ENCODE measurements at regions not wholly inside any gene's neighbourhood (a gene's known extent, or its start where the extent isn't known, plus 50 kb on each side); places are given as distances from the start of the nearest gene placed in this dataset.

DNA sequence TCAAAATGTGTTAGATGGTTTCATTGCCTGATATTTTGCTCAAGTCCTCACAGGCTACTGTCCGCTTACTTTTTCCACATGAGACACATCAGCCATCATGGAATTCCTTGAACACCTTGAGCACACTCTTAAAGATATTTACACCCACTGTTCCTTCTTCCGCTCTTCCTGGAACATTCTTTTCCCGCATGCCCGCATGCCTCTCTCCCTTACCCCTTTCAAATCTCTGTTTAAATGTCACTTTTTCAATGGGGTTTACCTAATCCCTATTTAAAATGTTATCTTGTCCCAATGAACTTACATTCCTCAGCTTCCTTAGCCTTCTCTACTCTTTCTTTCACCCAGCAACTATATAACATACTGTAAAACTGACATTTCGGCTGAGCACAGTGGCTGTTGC is 503.3 kb upstream of the PTCHD4 start:
- H3K9me3 Mint-ChIP-seq, result peaks cover 13% of the 10 kb centered on the region
- H3K4me1 Mint-ChIP-seq, result no peaks in the 10 kb centered on the region
- H3K27ac Mint-ChIP-seq, result no peak overlapping the region
- no peaks in the 10 kb centered on the region for H3K27me3 Mint-ChIP-seq (ENCODE audit: low read depth, poor library complexity)
- H3K4me3 Mint-ChIP-seq, result no peak overlapping the region
- TF ChIP-seq, protein P1, sequence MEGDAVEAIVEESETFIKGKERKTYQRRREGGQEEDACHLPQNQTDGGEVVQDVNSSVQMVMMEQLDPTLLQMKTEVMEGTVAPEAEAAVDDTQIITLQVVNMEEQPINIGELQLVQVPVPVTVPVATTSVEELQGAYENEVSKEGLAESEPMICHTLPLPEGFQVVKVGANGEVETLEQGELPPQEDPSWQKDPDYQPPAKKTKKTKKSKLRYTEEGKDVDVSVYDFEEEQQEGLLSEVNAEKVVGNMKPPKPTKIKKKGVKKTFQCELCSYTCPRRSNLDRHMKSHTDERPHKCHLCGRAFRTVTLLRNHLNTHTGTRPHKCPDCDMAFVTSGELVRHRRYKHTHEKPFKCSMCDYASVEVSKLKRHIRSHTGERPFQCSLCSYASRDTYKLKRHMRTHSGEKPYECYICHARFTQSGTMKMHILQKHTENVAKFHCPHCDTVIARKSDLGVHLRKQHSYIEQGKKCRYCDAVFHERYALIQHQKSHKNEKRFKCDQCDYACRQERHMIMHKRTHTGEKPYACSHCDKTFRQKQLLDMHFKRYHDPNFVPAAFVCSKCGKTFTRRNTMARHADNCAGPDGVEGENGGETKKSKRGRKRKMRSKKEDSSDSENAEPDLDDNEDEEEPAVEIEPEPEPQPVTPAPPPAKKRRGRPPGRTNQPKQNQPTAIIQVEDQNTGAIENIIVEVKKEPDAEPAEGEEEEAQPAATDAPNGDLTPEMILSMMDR (IDR thresholded peaks at IDR 0.05), result no peak
- no peak for DNase-seq
- H3K36me3 Mint-ChIP-seq (ENCODE audit: low read depth), result no peaks in the 10 kb centered on the region

DNA sequence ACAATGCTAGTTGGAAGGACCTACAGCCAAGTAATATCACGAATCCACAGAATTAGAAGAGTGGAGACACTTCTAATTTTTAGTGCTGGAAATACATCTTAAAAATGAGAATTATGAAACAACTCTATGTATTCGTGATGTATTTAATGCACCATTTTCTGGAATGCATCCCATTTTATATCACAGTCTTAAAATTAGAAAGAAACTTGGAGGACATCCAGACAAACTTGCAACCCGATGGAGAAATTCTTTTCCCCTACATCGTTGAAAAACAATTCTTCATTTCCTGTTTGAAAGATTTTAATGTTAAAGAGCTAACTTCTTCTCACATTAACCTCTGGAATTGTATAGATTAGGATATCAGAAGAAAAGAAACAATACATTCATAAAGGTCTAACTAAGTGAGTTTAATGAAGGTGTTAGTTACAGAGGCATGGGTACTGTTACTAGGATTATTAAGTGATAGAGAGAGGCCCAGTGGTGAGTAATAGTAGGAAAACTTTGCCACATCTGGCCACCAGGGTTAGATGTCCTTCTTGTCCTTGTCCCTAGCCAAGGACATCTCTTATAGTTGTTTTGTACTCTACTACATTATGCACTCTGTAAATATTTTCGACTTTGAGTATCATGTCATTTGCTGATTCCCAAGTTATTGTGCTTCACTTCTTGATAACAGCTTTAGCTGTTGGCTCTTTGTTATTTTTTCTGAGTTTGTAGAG is 502.4 kb upstream of the PTCHD4 start:
- no peak overlapping the region for H3K27ac Mint-ChIP-seq
- DNase-seq, result no peak

DNA sequence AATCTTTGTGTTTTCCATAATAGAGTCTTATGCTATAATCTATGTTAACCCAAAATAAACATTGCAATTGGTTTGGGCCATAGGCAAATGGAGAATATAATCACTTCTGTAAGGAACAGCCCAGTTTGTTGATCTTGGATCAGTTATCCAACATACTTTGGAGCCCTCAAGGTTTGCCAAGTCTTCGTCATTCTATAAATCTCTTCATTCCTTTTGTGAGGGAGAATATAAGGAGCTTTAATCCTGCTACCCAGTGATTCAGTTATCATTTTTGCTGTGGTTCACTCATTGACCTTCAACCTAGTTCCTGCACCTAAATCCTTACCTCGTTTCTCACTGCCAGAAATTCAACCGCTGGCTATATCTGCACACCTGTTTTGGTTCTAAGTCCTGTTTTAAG is 500.3 kb upstream of the PTCHD4 start:
- Mint-ChIP-seq H3K4me3 (no peak overlapping the region), H3K36me3 (ENCODE audit: low read depth) (no peaks in the 10 kb centered on the region), H3K4me1 (no peaks in the 10 kb centered on the region), H3K27me3 (ENCODE audit: low read depth, poor library complexity) (no peaks in the 10 kb centered on the region), H3K9me3 (peaks cover 2% of the 10 kb centered on the region), H3K27ac (no peak overlapping the region)
- no peak for DNase-seq
- TF ChIP-seq, protein P1 (IDR thresholded peaks at IDR 0.05), result no peak

More for the DNA sequence above, 502.4 kb upstream of the PTCHD4 start:
- no peaks in the 10 kb centered on the region for H3K4me1 Mint-ChIP-seq
- TF ChIP-seq, protein P1 (IDR thresholded peaks at IDR 0.05), result no peak
- no peaks in the 10 kb centered on the region for H3K27me3 Mint-ChIP-seq (ENCODE audit: low read depth, poor library complexity)
- H3K36me3 Mint-ChIP-seq (ENCODE audit: low read depth), result no peaks in the 10 kb centered on the region
- H3K4me3 Mint-ChIP-seq, result no peak overlapping the region
- H3K9me3 Mint-ChIP-seq, result peaks cover 13% of the 10 kb centered on the region

DNA sequence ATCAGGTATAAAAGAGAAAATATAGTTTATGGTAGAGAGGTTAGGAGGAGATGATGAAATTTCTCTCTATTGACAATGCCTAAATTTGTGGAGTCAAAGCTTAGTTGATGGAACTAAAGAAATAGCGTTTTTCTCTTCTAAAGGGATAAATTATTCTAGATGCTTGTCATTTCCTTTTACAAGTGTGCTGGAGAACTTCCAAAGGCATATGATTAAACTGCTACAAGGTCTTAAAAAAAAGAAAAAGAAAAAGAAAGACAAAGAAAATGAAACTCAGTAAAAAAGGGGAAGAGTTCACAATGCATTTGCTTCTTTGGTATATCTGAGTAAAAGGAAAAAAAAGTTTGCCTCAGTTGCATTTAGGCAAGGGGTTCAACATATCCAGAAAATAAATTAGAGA is 499.8 kb upstream of the PTCHD4 start:
- no peaks in the 10 kb centered on the region for H3K27me3 Mint-ChIP-seq (ENCODE audit: low read depth, poor library complexity)
- H3K4me1 Mint-ChIP-seq, result no peaks in the 10 kb centered on the region
- no peaks in the 10 kb centered on the region for H3K36me3 Mint-ChIP-seq (ENCODE audit: low read depth)
- H3K27ac Mint-ChIP-seq, result no peak overlapping the region
- H3K9me3 Mint-ChIP-seq, result no peaks in the 10 kb centered on the region
- TF ChIP-seq, protein P1 (IDR thresholded peaks at IDR 0.05), result no peak
- H3K4me3 Mint-ChIP-seq, result no peak overlapping the region
- no peak for DNase-seq

DNA sequence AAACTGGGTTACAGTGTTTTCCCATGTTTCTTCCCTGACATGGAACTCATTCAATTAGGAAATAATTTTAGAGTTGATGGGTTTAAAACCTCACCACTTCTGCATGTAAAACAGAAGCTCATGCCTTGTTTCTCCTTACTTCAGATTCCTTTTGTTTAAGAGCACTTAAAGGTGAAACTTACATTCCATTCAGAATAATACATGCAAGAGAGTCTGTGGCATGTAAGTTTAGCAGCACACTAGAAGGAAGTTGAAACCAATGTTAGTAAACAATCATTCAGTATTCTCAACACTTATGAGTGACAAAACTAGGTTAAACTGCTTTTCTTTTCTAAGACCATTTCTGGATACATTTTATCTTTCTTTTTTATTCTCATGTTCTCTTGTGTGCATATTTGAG is 495.6 kb upstream of the PTCHD4 start:
- H3K27me3 Mint-ChIP-seq (ENCODE audit: low read depth, poor library complexity), result no peaks in the 10 kb centered on the region
- no peak overlapping the region for H3K27ac Mint-ChIP-seq
- DNase-seq, result no peak
- H3K4me1 Mint-ChIP-seq, result no peaks in the 10 kb centered on the region
- no peaks in the 10 kb centered on the region for H3K36me3 Mint-ChIP-seq (ENCODE audit: low read depth)
- TF ChIP-seq, protein P1 (IDR thresholded peaks at IDR 0.05), result no peak
- no peaks in the 10 kb centered on the region for H3K9me3 Mint-ChIP-seq
- H3K4me3 Mint-ChIP-seq, result no peak overlapping the region

DNA sequence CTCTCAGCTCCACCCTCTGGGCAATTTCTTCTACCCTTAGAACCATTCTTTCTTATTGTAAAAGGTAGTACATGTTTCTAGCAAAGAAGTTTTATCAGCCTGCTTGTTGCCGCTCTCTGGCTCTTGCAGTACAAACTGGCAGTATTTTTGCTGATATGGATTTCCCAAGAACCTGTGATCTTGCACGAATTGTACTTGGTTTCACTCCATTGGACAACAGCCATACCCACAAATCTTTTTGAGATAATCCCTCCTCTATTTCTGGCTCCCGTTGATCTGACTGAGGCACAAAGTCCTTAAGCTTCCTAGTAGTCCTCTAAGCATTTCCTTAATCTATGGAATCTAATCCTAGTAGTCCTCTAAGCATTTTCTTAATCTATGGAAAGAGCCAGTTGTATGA is 487.0 kb upstream of the PTCHD4 start:
- Mint-ChIP-seq H3K27me3 (ENCODE audit: low read depth, poor library complexity) (no peaks in the 10 kb centered on the region), H3K27ac (no peak overlapping the region), H3K9me3 (no peaks in the 10 kb centered on the region), H3K4me1 (no peaks in the 10 kb centered on the region), H3K36me3 (ENCODE audit: low read depth) (no peaks in the 10 kb centered on the region), H3K4me3 (no peak overlapping the region)
- DNase-seq, result no peak
- TF ChIP-seq, protein P1 (IDR thresholded peaks at IDR 0.05), result no peak
